Inflammatory macrophage (primary cell): ENCODE measurements at regions not wholly inside any gene's neighbourhood (a gene's known extent, or its start where the extent isn't known, plus 50 kb on each side); places are given as distances from the start of the nearest gene placed in this dataset.
"Not testable (repeated sequence)": the region's sequence is repeated elsewhere in the genome, so short reads cannot be mapped to it uniquely, and the experiment has no call there.

Experiments used
- DNase-seq, 2 donors: peaks; one replicate each; pipeline ENCODE4 v3.0.0-alpha.2; 2020 to 2022

DNA sequence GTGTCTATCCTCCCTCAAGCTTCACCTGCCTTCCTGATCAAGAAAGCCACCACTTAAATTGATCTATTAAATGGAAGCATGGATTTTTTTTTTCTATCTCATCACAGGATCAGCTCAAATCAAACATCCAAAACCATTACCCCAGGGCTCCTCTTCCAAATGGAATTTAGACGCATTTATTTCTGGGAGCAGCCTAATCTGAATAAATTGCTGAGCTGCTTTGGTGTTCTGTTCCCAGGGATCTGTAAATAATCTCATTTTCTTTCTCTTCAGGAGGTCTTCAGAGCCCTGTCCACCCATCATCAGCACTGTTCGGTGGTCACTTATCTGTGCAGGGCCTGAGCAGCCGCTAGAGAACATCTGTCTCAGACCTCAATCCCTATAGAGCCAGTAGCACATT is 695.4 kb upstream of the TMEM132C start:
- no peak for DNase-seq

GRCh38 chr12:127579446-127579845 is 687.5 kb upstream of the TMEM132C start:
- DNase-seq: no peak

- no peak for DNase-seq
These were observed 684.9 kb upstream of the TMEM132C start for GRCh38 chr12:127582074-127582473.

DNA sequence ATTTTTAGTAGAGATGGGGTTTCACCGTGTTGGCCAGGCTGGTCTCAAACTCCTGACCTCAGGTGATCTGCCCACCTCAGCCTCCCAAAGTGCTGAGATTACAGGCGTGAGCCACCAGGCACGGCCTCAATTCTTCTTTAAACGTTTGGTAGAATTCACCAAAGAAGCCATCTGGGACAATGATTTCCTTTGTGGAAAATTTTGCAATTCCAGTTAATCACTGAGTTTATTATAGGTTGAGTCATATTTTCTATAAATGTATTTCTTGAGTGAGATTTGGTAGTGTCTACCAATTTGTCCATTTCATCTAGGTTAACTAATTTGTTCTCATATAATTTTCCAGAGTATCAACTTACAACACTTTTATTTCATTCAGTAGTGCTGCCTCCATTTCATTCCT is 683.9 kb upstream of the TMEM132C start:
- no peak for DNase-seq

GRCh38 chr12:127588249-127588648 is 678.7 kb upstream of the TMEM132C start:
- DNase-seq: no peak

GRCh38 chr12:127589541-127589940 is 677.4 kb upstream of the TMEM132C start:
- DNase-seq: no peak

GRCh38 chr12:127590868-127591267 is 676.1 kb upstream of the TMEM132C start:
- DNase-seq: no peak

- no peak for DNase-seq
These were observed 674.7 kb upstream of the TMEM132C start for GRCh38 chr12:127592245-127592644.

GRCh38 chr12:127594351-127594970 is 672.5 kb upstream of the TMEM132C start:
- no peak for DNase-seq

DNA sequence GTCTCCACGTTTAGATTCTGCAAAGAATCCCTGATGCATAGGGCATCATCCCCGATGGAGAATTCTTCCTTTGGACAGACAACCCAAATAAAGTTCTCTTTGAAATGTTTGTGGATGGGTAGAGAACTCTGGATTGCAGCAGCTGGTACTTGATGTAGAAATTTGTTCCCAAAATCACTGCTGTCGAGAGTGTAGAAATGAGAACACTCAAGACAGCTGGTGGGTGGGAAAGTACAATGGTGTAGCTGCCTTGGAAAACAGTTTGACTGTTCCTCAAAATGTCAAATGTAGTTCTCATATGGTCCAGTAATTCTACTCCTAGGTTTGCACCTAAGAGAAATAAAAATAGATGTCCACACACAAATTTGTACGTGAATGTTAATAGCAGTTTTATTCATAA is 671.5 kb upstream of the TMEM132C start:
- no peak for DNase-seq

DNA sequence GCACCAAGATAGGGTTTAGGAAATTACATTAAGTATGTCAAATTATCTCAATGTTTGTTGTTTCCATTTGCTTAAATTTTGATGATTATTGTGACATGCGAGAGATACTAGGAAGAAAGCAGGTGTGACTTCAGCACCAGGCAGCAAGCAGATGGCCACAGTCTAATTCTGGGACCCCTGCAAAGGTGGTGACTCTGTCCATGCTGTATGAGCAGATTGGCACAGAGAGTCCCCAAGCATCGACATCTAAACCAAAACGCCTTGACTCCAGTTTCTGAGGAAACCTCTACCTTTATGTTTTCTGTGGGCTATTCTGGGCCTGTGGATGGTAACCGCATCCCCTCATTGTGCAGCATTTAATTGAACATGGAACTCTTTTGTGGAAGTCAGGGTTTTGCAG is 670.1 kb upstream of the TMEM132C start:
- no peak for DNase-seq

GRCh38 chr12:127599436-127599835 is 667.5 kb upstream of the TMEM132C start:
- no peak for DNase-seq

GRCh38 chr12:127600211-127600610 is 666.8 kb upstream of the TMEM132C start:
- DNase-seq: no peak

DNA sequence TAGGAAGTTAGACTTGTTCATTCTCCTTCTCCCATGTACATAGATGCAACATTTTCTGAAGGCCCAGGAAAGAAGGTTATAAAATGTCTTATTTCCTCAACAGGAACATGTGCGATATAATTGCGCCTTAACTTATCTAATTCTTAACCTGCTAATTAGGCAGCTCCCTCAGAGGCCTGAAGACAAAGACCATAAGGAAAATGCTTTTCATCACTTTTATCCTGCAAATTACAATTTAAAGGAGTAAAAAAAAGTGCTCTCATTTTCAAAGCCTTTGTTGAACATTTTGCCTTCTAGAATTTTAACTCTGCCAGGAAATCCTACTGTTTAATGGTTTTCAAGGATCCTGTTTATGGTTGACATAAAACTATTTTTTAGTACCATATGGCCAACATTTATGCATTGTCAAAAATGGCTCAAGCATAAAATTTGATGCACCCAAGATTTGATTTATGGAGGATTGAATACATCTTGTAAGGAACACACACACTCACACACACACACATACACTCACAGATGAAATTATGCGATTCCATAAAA is 660.4 kb upstream of the TMEM132C start:
- no peak for DNase-seq

GRCh38 chr12:127607146-127607725 is 659.7 kb upstream of the TMEM132C start:
- no peak for DNase-seq

- not testable (repeated sequence) for DNase-seq
These were observed 658.6 kb upstream of the TMEM132C start for GRCh38 chr12:127608359-127608758.

DNA sequence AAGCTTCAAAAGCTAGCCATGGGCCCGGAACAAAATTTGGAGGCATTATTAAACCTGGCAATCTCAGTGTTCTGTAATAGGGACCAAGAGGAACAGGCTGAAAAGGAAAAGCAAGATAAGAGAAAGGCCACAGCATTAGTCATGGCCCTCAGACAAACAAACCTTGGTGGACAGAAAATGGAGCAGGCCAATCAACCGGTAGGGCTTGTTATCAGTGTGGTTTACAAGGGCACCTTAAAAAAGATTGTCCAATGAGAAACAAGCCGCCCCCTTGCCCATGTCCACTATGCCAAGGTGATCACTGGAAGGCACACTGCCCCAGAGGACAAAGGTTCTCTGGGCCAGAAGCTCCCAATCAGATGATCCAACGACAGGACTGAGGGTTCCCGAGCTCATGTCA is 653.9 kb upstream of the TMEM132C start:
- no peak for DNase-seq

GRCh38 chr12:127619869-127620734 is 646.9 kb upstream of the TMEM132C start:
- DNase-seq: no peak

DNA sequence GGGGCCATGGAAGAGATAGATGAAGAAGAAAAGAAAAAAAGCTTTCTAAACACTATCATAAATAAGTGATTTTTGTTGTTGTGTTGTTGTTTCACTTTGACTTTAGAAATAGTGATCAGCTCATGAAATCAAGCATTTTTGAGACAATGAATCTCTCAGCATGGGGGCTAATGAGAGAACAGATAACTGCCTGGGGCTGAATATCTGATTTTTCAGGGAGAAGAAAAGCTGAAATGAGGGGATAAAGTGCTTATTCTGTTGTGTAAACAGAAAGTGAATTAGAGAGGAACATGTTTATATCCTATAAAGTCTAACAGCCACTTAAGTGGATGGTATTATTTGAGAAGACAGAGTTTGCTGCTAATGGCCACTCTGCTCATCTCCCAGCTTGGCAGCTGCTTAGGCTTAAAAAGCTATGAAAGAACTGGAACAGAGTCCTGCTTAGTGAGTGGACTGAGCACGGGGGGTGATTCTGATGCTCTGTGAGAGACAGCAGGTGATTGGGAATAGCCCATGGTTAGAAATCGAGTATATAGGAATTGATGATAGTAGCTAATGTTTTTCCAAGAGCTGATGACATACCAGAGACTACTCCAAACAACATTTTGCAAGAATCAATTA is 646.1 kb upstream of the TMEM132C start:
- DNase-seq: no peak

DNA sequence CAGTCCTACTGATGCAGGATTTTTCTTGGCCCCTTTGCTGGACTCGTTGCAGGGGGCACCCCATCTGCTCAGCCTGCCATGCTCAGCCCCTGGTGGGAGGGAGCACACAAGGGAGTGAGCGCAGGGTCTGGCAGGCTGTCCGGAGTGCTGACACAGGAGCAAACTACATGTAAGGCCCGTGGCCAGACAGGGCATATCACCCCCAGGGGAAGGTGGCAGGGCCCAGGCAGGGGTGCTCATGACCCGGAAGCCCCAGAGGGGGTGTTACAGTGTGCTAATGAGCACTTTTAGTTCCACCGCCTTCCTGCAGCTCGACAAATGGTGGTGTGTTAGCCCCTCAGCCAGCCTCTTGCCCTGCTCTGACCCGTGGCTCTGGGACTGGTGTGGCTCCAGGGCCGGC is 645.6 kb upstream of the TMEM132C start:
- DNase-seq: no peak

DNA sequence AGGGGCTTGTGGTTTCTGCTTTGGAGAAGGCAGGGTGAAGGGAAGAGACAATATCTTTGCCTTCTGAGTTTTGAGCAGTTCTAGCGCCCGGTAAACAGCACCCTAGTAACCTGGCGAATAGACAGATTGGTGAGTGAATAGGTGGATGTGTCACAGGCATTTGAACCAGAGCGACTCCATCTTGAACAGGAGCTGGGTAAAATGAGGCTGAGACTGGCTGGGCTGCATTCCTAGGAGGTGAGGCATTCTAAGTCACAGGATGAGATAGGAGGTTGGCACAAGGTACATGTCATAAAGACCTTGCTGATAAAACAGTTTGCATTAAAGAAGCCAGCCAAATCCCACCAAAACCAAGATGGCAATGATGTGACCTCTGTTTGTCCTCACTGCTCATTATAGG is 643.6 kb upstream of the TMEM132C start:
- no peak for DNase-seq

- DNase-seq: no peak
These were observed 641.7 kb upstream of the TMEM132C start for GRCh38 chr12:127625176-127625771.

DNA sequence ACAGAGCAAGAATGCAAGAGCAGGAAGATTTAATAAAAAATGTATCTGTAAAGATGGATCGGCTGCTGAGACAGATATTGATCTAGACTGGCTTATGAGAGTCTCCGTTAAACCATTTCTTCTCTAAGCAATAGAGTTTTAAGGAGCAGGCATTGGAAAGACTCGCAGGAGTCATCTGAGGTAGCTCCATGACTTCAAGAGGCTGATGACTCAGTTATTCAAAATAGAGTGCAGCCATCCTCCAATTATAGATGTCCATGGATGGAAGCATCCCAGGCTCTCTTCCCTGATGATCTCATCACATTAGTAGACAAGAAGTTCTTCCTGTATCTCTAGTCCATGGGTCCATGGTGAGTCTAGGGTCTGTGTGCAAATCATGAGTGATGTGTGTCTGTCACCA is 638.3 kb upstream of the TMEM132C start:
- DNase-seq: no peak
